A549 (cell line): ENCODE measurements at regions not wholly inside any gene's neighbourhood (a gene's known extent, or its start where the extent isn't known, plus 50 kb on each side); places are given as distances from the start of the nearest gene placed in this dataset.

ENCODE experiments used
- ATAC-seq, 2 experiments: fragments of 200-7000 bp in 1 of 2; fragments of >200 bp in 1 of 2; cut with Nextera tagmentation in 1 of 2; cut with Tn5 transposase in 1 of 2; 3 replicates each; pipeline versions ENCODE4 v1.8.0 to v1.9.1; 2018 to 2020; ENCODE audit warnings: mild to moderate bottlenecking in 1 of 2, moderate library complexity in 1 of 2
- CTCF ChIA-PET: fragments of 300-600 bp; sonication (Branson Sonifier 250); formaldehyde crosslinking; extraction: SDS; loops from one replicate; lab custom pipeline; 2021; ENCODE audit warnings: antibody characterized with exemption, inconsistent platforms; lab: Yijun Ruan, JAX
- POLR2A ChIA-PET: fragments of 350-600 bp; formaldehyde crosslinking; extraction: SDS; loops from one replicate; lab custom pipeline; 2021; ENCODE audit warnings: antibody characterized with exemption, inconsistent platforms; lab: Yijun Ruan, JAX
- DNase-seq, 2 experiments: peaks; one replicate each; pipeline versions ENCODE4 v3.0.0 to v3.0.0-alpha.2; 2011 to 2016; ENCODE audit warnings: low read depth in 1 of 2, low spot score in 1 of 2
- FAIRE-seq: peaks from 2 replicates; lab custom pipeline; 2011; peaks lifted over from hg19 to GRCh38; lab: Jason Lieb, UNC
- H3K27ac ChIP-seq, 2 experiments: fragments of >200 bp; sonication (Bioruptor Twin); formaldehyde crosslinking; 3 replicates each; pipeline ENCODE4 v1.5.1; 2016 to 2017
- H3K4me1 ChIP-seq: fragments of >200 bp; sonication (Bioruptor Twin); formaldehyde crosslinking; 3 replicates; pipeline ENCODE4 v1.6.1; 2016
- H3K4me2 ChIP-seq: fragments of >200 bp; sonication (Bioruptor Twin); formaldehyde crosslinking; 3 replicates; pipeline ENCODE4 v1.6.1; 2016
- H3K4me3 ChIP-seq: fragments of >200 bp; sonication (Bioruptor Twin); formaldehyde crosslinking; 3 replicates; pipeline ENCODE4 v1.5.1; 2016
- H3K9me3 ChIP-seq: fragments of >200 bp; sonication (Bioruptor Twin); formaldehyde crosslinking; 3 replicates; pipeline ENCODE4 v1.6.1; 2016
- CEBPB ChIP-seq, 2 experiments: fragments of >200 bp in 1 of 2; sonication (Bioruptor Twin) in 1 of 2; formaldehyde crosslinking in 1 of 2; IDR thresholded peaks; 2 replicates each; pipeline ENCODE4 v1.6.1; 2012 to 2016
- EHF ChIP-seq: fragments of 250-450 bp; sonication (Bioruptor Pico); IDR thresholded peaks from 2 replicates; pipeline ENCODE4 v1.5.0; 2020; ENCODE audit warnings: mild to moderate bottlenecking
- ESRRA ChIP-seq: fragments of 150-350 bp; IDR thresholded peaks from 2 replicates; pipeline ENCODE4 v1.6.1; 2014; ENCODE audit warnings: mild to moderate bottlenecking, low read length, borderline replicate concordance
- FOSL2 ChIP-seq, 2 experiments: fragments of 450-650 bp in 1 of 2; fragments of >200 bp in 1 of 2; sonication (Bioruptor Twin) in 1 of 2; formaldehyde crosslinking; IDR thresholded peaks; 2 replicates each; pipeline versions ENCODE4 v1.5.0 to v1.6.1; 2016 to 2020; ENCODE audit warnings: mild to moderate bottlenecking in 1 of 2, moderate library complexity in 1 of 2
- HEYL ChIP-seq: fragments of 250-450 bp; sonication (Bioruptor Pico); IDR thresholded peaks from 2 replicates; pipeline ENCODE4 v1.8.0; 2021; ENCODE audit warnings: mild to moderate bottlenecking, moderate library complexity
- JUN ChIP-seq, 2 experiments: fragments of >200 bp; sonication (Bioruptor Twin); formaldehyde crosslinking; IDR thresholded peaks; 2 replicates in 1 of 2; 3 replicates in 1 of 2; pipeline ENCODE4 v1.6.1; 2016 to 2017
- KDM5A ChIP-seq: fragments of 200-600 bp; sonication (generic); IDR thresholded peaks from 2 replicates; pipeline ENCODE4 v1.6.1; 2016; ENCODE audit warnings: antibody characterized with exemption, mild to moderate bottlenecking
- NFE2L2 ChIP-seq: fragments of 150-350 bp; conservative IDR thresholded peaks from 2 replicates; pipeline ENCODE4 v1.6.1; 2014; ENCODE audit warnings: low read length
- NR3C1 ChIP-seq: fragments of >200 bp; sonication (Bioruptor Twin); formaldehyde crosslinking; IDR thresholded peaks from 3 replicates; pipeline ENCODE4 v1.6.1; 2017
- PHF8 ChIP-seq: fragments of 200-600 bp; sonication (generic); IDR thresholded peaks from 2 replicates; pipeline ENCODE4 v1.6.1; 2016; ENCODE audit warnings: low read depth, mild to moderate bottlenecking, antibody characterized with exemption, moderate library complexity, borderline replicate concordance
- POLR2AphosphoS2 ChIP-seq: conservative IDR thresholded peaks from 2 replicates; pipeline ENCODE4 v1.6.1; 2012; ENCODE audit warnings: low read length, improper control_type of control experiment, inconsistent platforms
- RAD21 ChIP-seq, 2 experiments: fragments of >200 bp in 1 of 2; sonication (Bioruptor Twin) in 1 of 2; formaldehyde crosslinking in 1 of 2; IDR thresholded peaks in 1 of 2; conservative IDR thresholded peaks in 1 of 2; 2 replicates in 1 of 2; 3 replicates in 1 of 2; pipeline ENCODE4 v1.6.1; 2012 to 2018; ENCODE audit warnings: inconsistent platforms in 1 of 2
- RCOR1 ChIP-seq: fragments of 150-350 bp; IDR thresholded peaks from 2 replicates; pipeline ENCODE4 v1.6.1; 2014; ENCODE audit warnings: antibody characterized with exemption, low read length, low read depth
- RNF2 ChIP-seq: fragments of 200-600 bp; sonication (generic); IDR thresholded peaks from 2 replicates; pipeline ENCODE4 v1.6.1; 2016; ENCODE audit warnings: low read depth, mild to moderate bottlenecking, antibody characterized with exemption, moderate library complexity, borderline replicate concordance
- SREBF2 ChIP-seq: fragments of 450-650 bp; IDR thresholded peaks from 2 replicates; pipeline ENCODE4 v1.6.1; 2014; ENCODE audit warnings: mild to moderate bottlenecking, moderate library complexity
- TFCP2L1 ChIP-seq: fragments of 250-450 bp; sonication (Bioruptor Pico); IDR thresholded peaks from 2 replicates; pipeline ENCODE4 v1.5.0; 2021; ENCODE audit warnings: mild to moderate bottlenecking
- ZFP36 ChIP-seq: fragments of 450-650 bp; IDR thresholded peaks from 2 replicates; pipeline ENCODE4 v1.6.1; 2014; ENCODE audit warnings: borderline replicate concordance; ENCODE audit not compliant: partially characterized antibody
- WGBS: methylation state at CpG from one replicate; pipeline ENCODE4 v1.1.6; 2017; ENCODE audit errors: missing lambda C conversion rate; 5-methylcytosine and 5-hydroxymethylcytosine counted together
- TF ChIP-seq, protein P1 (sequence below): fragments of 150-350 bp; IDR thresholded peaks from 2 replicates; pipeline ENCODE4 v1.6.1; 2014; ENCODE audit warnings: low read depth, mild to moderate bottlenecking, low read length
- TF ChIP-seq, protein P2 (sequence below): fragments of >200 bp; sonication (Bioruptor Twin); formaldehyde crosslinking; IDR thresholded peaks from 3 replicates; pipeline ENCODE4 v1.5.1; 2016
- TF ChIP-seq, protein P3 (sequence below): fragments of 450-650 bp; IDR thresholded peaks from 2 replicates; pipeline ENCODE4 v1.6.1; 2014; ENCODE audit warnings: antibody characterized with exemption
- TF ChIP-seq, protein P4 (sequence below): fragments of 200-600 bp; sonication (generic); IDR thresholded peaks from 2 replicates; pipeline ENCODE4 v1.6.1; 2016; ENCODE audit warnings: antibody characterized with exemption, mild to moderate bottlenecking, moderate library complexity

DNA sequence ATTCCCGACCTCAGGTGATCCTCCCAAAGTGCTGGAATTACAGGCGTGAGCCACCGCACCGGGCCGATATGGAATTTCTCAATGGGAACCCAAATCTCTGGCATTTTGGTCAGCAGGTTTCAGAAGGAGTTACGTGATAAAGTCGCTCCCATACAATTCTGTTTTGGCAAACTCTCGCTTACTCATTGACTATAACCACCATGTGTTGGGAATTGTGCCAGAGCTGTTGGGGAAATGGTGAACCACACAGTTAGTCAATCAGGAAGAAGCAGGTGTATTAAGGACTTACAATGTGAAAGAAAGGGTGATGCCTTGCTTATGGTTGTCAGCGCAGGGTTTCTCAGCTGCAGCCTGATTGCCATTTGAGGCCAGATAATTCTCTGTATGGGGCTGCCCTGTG lies 410.5 kb downstream of the QKI start:
- Histone ChIP-seq H3K4me2 (no peak overlapping the region), H3K4me3 (no peak overlapping the region), H3K9me3 (no peaks in the 10 kb centered on the region), H3K27ac (no peak overlapping the region), H3K4me1 (no peaks in the 10 kb centered on the region)
- ChIA-PET CTCF (no interaction called here), POLR2A (no interaction called here)
- ATAC-seq (no peak), DNase-seq (no peak), FAIRE-seq (no peak)
- TF ChIP-seq PHF8 (no peak), NFE2L2 (no peak), RCOR1 (no peak), POLR2AphosphoS2 (no peak), FOSL2 (IDR thresholded peaks at IDR 0.05) (no peak), FOSL2 (CRISPR knock-in tag; IDR thresholded peaks at IDR 0.05) (no peak), KDM5A (no peak), EHF (CRISPR knock-in tag) (no peak), ESRRA (no peak), SREBF2 (no peak), JUN (IDR thresholded peaks at IDR 0.05) (no peak), RNF2 (no peak), CEBPB (IDR thresholded peaks at IDR 0.05) (no peak), NR3C1 (no peak), HEYL (CRISPR knock-in tag) (no peak)
- TF ChIP-seq, protein P1, sequence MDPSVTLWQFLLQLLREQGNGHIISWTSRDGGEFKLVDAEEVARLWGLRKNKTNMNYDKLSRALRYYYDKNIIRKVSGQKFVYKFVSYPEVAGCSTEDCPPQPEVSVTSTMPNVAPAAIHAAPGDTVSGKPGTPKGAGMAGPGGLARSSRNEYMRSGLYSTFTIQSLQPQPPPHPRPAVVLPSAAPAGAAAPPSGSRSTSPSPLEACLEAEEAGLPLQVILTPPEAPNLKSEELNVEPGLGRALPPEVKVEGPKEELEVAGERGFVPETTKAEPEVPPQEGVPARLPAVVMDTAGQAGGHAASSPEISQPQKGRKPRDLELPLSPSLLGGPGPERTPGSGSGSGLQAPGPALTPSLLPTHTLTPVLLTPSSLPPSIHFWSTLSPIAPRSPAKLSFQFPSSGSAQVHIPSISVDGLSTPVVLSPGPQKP: no peak
- TF ChIP-seq, protein P2, sequence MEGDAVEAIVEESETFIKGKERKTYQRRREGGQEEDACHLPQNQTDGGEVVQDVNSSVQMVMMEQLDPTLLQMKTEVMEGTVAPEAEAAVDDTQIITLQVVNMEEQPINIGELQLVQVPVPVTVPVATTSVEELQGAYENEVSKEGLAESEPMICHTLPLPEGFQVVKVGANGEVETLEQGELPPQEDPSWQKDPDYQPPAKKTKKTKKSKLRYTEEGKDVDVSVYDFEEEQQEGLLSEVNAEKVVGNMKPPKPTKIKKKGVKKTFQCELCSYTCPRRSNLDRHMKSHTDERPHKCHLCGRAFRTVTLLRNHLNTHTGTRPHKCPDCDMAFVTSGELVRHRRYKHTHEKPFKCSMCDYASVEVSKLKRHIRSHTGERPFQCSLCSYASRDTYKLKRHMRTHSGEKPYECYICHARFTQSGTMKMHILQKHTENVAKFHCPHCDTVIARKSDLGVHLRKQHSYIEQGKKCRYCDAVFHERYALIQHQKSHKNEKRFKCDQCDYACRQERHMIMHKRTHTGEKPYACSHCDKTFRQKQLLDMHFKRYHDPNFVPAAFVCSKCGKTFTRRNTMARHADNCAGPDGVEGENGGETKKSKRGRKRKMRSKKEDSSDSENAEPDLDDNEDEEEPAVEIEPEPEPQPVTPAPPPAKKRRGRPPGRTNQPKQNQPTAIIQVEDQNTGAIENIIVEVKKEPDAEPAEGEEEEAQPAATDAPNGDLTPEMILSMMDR: no peak
- TF ChIP-seq, protein P3, sequence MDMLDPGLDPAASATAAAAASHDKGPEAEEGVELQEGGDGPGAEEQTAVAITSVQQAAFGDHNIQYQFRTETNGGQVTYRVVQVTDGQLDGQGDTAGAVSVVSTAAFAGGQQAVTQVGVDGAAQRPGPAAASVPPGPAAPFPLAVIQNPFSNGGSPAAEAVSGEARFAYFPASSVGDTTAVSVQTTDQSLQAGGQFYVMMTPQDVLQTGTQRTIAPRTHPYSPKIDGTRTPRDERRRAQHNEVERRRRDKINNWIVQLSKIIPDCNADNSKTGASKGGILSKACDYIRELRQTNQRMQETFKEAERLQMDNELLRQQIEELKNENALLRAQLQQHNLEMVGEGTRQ: no peak
- TF ChIP-seq, protein P4, sequence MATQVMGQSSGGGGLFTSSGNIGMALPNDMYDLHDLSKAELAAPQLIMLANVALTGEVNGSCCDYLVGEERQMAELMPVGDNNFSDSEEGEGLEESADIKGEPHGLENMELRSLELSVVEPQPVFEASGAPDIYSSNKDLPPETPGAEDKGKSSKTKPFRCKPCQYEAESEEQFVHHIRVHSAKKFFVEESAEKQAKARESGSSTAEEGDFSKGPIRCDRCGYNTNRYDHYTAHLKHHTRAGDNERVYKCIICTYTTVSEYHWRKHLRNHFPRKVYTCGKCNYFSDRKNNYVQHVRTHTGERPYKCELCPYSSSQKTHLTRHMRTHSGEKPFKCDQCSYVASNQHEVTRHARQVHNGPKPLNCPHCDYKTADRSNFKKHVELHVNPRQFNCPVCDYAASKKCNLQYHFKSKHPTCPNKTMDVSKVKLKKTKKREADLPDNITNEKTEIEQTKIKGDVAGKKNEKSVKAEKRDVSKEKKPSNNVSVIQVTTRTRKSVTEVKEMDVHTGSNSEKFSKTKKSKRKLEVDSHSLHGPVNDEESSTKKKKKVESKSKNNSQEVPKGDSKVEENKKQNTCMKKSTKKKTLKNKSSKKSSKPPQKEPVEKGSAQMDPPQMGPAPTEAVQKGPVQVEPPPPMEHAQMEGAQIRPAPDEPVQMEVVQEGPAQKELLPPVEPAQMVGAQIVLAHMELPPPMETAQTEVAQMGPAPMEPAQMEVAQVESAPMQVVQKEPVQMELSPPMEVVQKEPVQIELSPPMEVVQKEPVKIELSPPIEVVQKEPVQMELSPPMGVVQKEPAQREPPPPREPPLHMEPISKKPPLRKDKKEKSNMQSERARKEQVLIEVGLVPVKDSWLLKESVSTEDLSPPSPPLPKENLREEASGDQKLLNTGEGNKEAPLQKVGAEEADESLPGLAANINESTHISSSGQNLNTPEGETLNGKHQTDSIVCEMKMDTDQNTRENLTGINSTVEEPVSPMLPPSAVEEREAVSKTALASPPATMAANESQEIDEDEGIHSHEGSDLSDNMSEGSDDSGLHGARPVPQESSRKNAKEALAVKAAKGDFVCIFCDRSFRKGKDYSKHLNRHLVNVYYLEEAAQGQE: no peak
- WGBS: 65% methylated on average over 8 of the region's 9 CpGs

GRCh38 chr6:163823577-163823976 lies 409.1 kb downstream of the QKI start:
- no peak for DNase-seq
- no peak overlapping the region for H3K27ac ChIP-seq
- ATAC-seq: no peak
- no peak overlapping the region for H3K4me2 ChIP-seq
- TF ChIP-seq TFCP2L1 (CRISPR knock-in tag) (no peak), RAD21 (conservative IDR thresholded peaks at IDR 0.05 in 1 of 2, IDR thresholded peaks at IDR 0.05 in 1 of 2) (no peak), ZFP36 (no peak), EHF (CRISPR knock-in tag) (no peak)
- CTCF ChIA-PET: no interaction called here
- POLR2A ChIA-PET: no interaction called here
- no peaks in the 10 kb centered on the region for H3K9me3 ChIP-seq
- WGBS: 18% methylated on average over 5 of the region's 5 CpGs
- FAIRE-seq: no peak
- H3K4me3 ChIP-seq: no peak overlapping the region
- no peaks in the 10 kb centered on the region for H3K4me1 ChIP-seq
